ENCODE measurements at regions not wholly inside any gene's neighbourhood (a gene's known extent, or its start where the extent isn't known, plus 50 kb on each side); places are given as distances from the start of the nearest gene placed in this dataset.

DNA sequence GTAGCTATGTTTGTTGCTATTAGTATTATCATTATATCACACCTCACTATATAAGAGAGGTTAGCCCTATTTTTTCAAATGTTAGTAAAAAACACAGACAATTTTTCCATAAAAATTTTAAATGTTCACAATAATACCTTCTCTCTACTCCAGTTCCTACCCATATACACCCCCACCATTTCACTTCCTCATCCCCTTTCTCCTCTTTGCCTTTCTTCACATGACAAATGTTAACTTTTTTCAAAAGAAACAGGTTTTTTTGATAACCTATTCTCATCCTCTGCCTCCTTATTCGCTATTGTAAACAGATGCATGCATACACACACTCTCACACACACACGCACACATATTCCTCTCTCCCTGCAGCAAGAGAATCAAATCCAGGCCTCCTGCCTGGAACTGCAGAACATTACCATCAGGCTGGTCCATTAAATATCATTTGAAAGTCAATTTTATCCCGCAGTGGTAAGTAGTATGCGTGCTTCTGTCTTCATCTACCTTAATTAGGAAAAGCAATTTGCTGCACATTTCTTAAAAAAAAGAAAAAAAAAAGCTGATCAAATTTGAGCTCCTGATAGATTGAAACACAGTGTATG, 55.5 kb downstream of the MID1IP1 start:
- TF ChIP-seq, protein P1, sequence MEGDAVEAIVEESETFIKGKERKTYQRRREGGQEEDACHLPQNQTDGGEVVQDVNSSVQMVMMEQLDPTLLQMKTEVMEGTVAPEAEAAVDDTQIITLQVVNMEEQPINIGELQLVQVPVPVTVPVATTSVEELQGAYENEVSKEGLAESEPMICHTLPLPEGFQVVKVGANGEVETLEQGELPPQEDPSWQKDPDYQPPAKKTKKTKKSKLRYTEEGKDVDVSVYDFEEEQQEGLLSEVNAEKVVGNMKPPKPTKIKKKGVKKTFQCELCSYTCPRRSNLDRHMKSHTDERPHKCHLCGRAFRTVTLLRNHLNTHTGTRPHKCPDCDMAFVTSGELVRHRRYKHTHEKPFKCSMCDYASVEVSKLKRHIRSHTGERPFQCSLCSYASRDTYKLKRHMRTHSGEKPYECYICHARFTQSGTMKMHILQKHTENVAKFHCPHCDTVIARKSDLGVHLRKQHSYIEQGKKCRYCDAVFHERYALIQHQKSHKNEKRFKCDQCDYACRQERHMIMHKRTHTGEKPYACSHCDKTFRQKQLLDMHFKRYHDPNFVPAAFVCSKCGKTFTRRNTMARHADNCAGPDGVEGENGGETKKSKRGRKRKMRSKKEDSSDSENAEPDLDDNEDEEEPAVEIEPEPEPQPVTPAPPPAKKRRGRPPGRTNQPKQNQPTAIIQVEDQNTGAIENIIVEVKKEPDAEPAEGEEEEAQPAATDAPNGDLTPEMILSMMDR (IDR thresholded peaks at IDR 0.05) = no peak
- Mint-ChIP-seq H3K27ac (no peak overlapping the region), H3K4me1 (ENCODE audit: low read depth) (peaks cover 9% of the 10 kb centered on the region), H3K36me3 (ENCODE audit: low read depth) (no peaks in the 10 kb centered on the region), H3K27me3 (ENCODE audit: insufficient read depth) (no peaks in the 10 kb centered on the region), H3K9me3 (no peaks in the 10 kb centered on the region), H3K4me3 (no peak overlapping the region)
- DNase-seq = no peak

DNA sequence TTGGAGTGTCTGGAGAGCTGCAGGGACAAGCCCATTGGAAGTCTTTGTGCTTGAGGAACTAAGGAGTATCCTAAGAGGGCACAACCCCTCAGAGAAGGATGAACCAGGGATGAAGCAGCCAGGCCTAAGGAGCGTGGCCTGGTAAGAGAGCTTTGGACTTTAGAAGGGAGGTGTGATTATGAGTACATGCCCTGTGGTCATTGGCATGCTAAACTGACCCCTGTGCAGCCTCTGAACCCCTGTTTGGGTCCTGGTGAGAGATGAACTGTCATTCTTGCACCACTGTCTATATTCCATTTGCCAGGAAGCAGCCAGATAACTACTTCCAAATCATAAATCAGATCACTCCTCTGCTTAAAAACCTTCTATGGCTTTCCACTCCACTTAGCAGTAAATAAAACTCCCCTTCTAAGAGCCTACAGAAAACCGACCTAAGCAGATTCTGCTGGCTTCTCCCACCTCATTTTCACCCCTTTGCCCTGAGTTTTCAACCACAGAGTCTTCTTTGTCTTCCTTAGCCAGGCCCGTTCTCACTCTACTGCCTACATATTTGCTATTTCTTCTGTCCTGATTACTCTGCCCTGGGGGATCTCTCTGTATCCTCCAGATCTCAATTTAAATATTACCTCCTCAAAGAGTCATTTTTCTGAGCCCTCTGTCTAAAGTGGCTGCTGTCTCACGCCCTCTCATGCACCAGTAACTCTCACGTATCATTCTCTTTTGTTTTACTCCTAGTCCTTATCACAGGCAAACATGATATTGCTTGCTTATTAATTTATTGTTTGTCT, 56.7 kb downstream of the MID1IP1 start:
- Mint-ChIP-seq H3K27ac (no peak overlapping the region), H3K27me3 (ENCODE audit: insufficient read depth) (no peaks in the 10 kb centered on the region), H3K9me3 (no peaks in the 10 kb centered on the region), H3K4me3 (no peak overlapping the region), H3K4me1 (ENCODE audit: low read depth) (peaks cover 9% of the 10 kb centered on the region), H3K36me3 (ENCODE audit: low read depth) (no peaks in the 10 kb centered on the region)
- TF ChIP-seq, protein P1 (IDR thresholded peaks at IDR 0.05) = no peak
- DNase-seq = no peak

DNA sequence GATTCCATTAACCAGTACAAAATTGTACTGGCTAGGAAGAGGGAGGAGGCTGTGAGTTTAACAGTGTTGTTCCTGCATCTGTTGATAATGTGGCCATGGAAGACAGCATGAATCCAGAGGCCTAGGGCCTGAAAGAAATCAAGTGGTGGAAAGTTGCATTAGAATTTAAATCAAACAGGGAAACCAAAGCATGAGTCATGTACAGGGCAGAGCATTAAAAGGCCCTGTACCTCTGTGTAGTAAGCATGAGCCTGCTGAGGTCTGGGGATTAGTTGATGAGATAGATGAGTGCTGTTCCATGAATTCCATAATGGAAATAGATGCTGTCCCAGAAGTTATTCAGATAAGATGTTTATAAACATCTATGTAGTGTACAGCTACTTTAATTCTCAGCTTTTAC, 58.3 kb downstream of the MID1IP1 start:
- TF ChIP-seq, protein P1 (IDR thresholded peaks at IDR 0.05) = no peak
- Mint-ChIP-seq H3K9me3 (no peaks in the 10 kb centered on the region), H3K36me3 (ENCODE audit: low read depth) (no peaks in the 10 kb centered on the region), H3K27ac (peak overlapping the region; percentile 40; the same call in 1 of the 2 replicates), H3K4me1 (ENCODE audit: low read depth) (peaks cover 9% of the 10 kb centered on the region), H3K4me3 (no peak overlapping the region), H3K27me3 (ENCODE audit: insufficient read depth) (no peaks in the 10 kb centered on the region)
- peak; percentile 16 for DNase-seq

DNA sequence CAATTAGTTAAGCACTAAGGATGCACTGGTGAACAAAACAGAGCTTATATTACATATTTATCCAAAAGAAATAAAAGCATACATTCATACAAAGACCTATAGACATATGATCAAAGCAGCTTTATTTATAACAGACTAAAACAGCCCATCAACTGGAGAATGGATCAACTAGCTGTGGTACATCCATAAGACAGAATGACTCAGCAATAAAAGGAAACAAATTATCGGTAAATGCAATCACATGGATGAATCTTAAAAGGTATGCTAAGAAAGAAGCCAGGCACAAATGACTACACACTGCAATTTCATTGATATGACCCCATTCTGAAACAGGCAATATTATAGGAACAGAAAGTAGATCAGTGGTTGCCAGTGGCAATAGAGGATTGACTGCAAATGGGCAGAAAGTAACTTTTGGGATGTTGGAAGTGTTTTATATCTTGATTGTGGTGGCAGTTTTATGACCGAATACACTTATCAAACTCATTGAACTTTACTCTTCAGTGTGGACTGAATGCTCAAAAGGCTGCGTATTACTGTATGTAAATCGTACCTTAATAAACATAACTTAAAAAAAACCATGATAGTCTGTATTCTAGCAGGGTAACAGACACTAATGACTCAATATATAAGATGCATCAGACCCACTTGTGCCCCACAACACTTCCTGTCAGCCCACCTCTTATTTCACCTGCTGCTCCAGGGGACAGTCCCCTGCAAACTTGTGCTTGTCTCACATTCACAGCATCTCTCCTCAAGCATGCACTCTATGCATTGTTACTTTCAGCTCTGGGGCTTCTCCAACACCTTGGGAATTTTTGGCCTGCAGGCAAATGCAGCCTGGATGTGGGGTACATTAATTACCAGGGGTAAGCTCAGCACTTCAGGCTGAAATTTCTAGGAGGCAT, 59.1 kb downstream of the MID1IP1 start:
- TF ChIP-seq, protein P1 (IDR thresholded peaks at IDR 0.05) = no peak
- Mint-ChIP-seq H3K27me3 (ENCODE audit: insufficient read depth) (no peaks in the 10 kb centered on the region), H3K9me3 (no peaks in the 10 kb centered on the region), H3K36me3 (ENCODE audit: low read depth) (no peaks in the 10 kb centered on the region), H3K4me3 (no peak overlapping the region), H3K4me1 (ENCODE audit: low read depth) (peaks cover 9% of the 10 kb centered on the region), H3K27ac (no peak overlapping the region)
- no peak for DNase-seq

DNA sequence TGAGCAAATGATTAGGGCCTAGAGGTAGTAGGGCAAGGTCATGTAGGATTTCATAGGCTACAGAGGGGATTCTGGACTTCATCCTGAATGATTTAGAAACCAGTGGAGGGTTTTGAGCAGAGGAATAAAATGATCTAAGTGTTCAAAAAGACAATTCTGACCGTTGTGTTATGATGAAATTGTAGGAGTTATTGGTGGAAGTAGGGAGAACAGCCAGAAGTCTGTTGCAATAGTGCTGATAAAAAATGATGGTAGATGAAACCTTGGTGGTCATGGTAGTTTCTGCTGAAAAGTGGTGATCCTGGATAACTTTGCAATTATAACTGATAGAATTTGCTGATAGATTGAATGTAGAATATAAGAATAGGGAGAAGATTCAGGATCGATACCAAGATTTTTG, 60.2 kb downstream of the MID1IP1 start:
- Mint-ChIP-seq H3K27me3 (ENCODE audit: insufficient read depth) (no peaks in the 10 kb centered on the region), H3K27ac (no peak overlapping the region), H3K9me3 (no peaks in the 10 kb centered on the region), H3K4me3 (no peak overlapping the region), H3K36me3 (ENCODE audit: low read depth) (no peaks in the 10 kb centered on the region), H3K4me1 (ENCODE audit: low read depth) (peaks cover 9% of the 10 kb centered on the region)
- DNase-seq = no peak
- TF ChIP-seq, protein P1 (IDR thresholded peaks at IDR 0.05) = no peak

Data from HFFc6 (cell line).